A673 (cell line): ENCODE measurements at regions not wholly inside any gene's neighbourhood (a gene's known extent, or its start where the extent isn't known, plus 50 kb on each side); places are given as distances from the start of the nearest gene placed in this dataset.

Source experiments
- BruUV-seq: library from RNA; stranded (reverse); fragments of 400-500 nt; replicated peaks from 2 replicates; lab custom pipeline; 2021; lab: Mats Ljungman, UMichigan
- CTCF ChIA-PET: fragments of 300-600 bp; sonication (Branson Sonifier 250); formaldehyde crosslinking; loops from one replicate; lab custom pipeline; 2022; ENCODE audit warnings: antibody characterized with exemption; lab: Charles Lee
- POLR2A ChIA-PET: fragments of 300-600 bp; sonication (Branson Sonifier 250); formaldehyde crosslinking; loops from one replicate; lab custom pipeline; 2022; ENCODE audit warnings: antibody characterized with exemption; ENCODE audit not compliant: low non-redundant PET; lab: Charles Lee
- DNase-seq: peaks from one replicate; pipeline ENCODE4 v3.0.0-alpha.2; 2015; ENCODE audit warnings: low spot score
- H3K27ac ChIP-seq: fragments of 200-600 bp; sonication (generic); 2 replicates; pipeline ENCODE4 v1.5.1; 2016; ENCODE audit warnings: mixed run types, low read depth, mild to moderate bottlenecking, mixed read lengths, antibody characterized with exemption, low read length; ENCODE audit not compliant: poor library complexity, severe bottlenecking
- H3K27me3 ChIP-seq: fragments of 200-600 bp; sonication (generic); replicated peaks from 2 replicates; pipeline ENCODE4 v1.6.1; 2017; ENCODE audit warnings: mixed run types, low read depth, mild to moderate bottlenecking, mixed read lengths, antibody characterized with exemption, low read length; ENCODE audit not compliant: insufficient read depth, poor library complexity
- H3K36me3 ChIP-seq: fragments of 200-600 bp; sonication (generic); 2 replicates; pipeline ENCODE4 v1.6.1; 2016; ENCODE audit warnings: mixed run types, mild to moderate bottlenecking, mixed read lengths, antibody characterized with exemption, low read length; ENCODE audit not compliant: insufficient read depth, poor library complexity, severe bottlenecking
- H3K4me1 ChIP-seq: fragments of 200-600 bp; sonication (generic); 2 replicates; pipeline ENCODE4 v1.6.1; 2017; ENCODE audit warnings: mixed run types, mild to moderate bottlenecking, mixed read lengths, antibody characterized with exemption, low read length; ENCODE audit not compliant: insufficient read depth, poor library complexity, severe bottlenecking
- H3K4me3 ChIP-seq: fragments of 200-600 bp; sonication (generic); 2 replicates; pipeline ENCODE4 v1.5.1; 2016; ENCODE audit warnings: low read depth, mixed run types, mild to moderate bottlenecking, mixed read lengths, low read length; ENCODE audit not compliant: poor library complexity, severe bottlenecking
- H3K9me3 ChIP-seq: fragments of 200-600 bp; sonication (generic); 2 replicates; pipeline ENCODE4 v1.6.1; 2016; ENCODE audit warnings: mixed run types, low read depth, mild to moderate bottlenecking, mixed read lengths, antibody characterized with exemption, low read length; ENCODE audit not compliant: poor library complexity, severe bottlenecking
- CTCF ChIP-seq: fragments of 300-800, 200-600 bp; sonication (generic); conservative IDR thresholded peaks from 2 replicates; pipeline ENCODE4 v1.5.1; 2017; ENCODE audit warnings: low read depth, mild to moderate bottlenecking, antibody characterized with exemption, low read length, moderate library complexity, mixed read lengths
- EZH2 ChIP-seq: fragments of 200-600 bp; sonication (generic); IDR thresholded peaks from 2 replicates; pipeline ENCODE4 v1.6.1; 2017; ENCODE audit warnings: borderline replicate concordance, low read depth, mild to moderate bottlenecking, mixed read lengths, antibody characterized with exemption, low read length; ENCODE audit not compliant: poor library complexity, severe bottlenecking
- intact Hi-C: fragments of 100-400 bp; cut with micrococcal nuclease; formaldehyde crosslinking; loops from one replicate; pipeline ENCODE4 v1.10.0; 2022; ENCODE audit not compliant: unreplicated experiment

GRCh38 chr9:18368206-18368605 is 105.7 kb upstream of the ADAMTSL1 start:
- CTCF ChIA-PET = no interaction called here
- Histone ChIP-seq H3K9me3 (no peaks in the 10 kb centered on the region), H3K4me3 (no peak overlapping the region), H3K36me3 (no peaks in the 10 kb centered on the region), H3K27ac (no peak overlapping the region), H3K27me3 (no peaks in the 10 kb centered on the region), H3K4me1 (no peaks in the 10 kb centered on the region)
- POLR2A ChIA-PET = no interaction called here
- BruUV-seq = no TSS peak
- DNase-seq = no peak
- no peak for TF ChIP-seq EZH2
- TF ChIP-seq CTCF = no peak
- intact Hi-C loops = no loop called here

GRCh38 chr9:18371141-18371540 is 102.8 kb upstream of the ADAMTSL1 start:
- no peaks in the 10 kb centered on the region for H3K4me1 ChIP-seq
- ChIA-PET POLR2A (no interaction called here), CTCF (no interaction called here)
- intact Hi-C loops = no loop called here
- H3K4me3 ChIP-seq = no peak overlapping the region
- no peak for TF ChIP-seq EZH2
- TF ChIP-seq CTCF = no peak
- no peak overlapping the region for H3K27ac ChIP-seq
- H3K36me3 ChIP-seq = no peaks in the 10 kb centered on the region
- DNase-seq = no peak
- no peaks in the 10 kb centered on the region for H3K27me3 ChIP-seq
- no peaks in the 10 kb centered on the region for H3K9me3 ChIP-seq
- no TSS peak for BruUV-seq

GRCh38 chr9:18371621-18372020 is 102.3 kb upstream of the ADAMTSL1 start:
- H3K27me3 ChIP-seq = no peaks in the 10 kb centered on the region
- H3K36me3 ChIP-seq = no peaks in the 10 kb centered on the region
- ChIA-PET CTCF (no interaction called here), POLR2A (no interaction called here)
- DNase-seq = no peak
- intact Hi-C loops = no loop called here
- no peaks in the 10 kb centered on the region for H3K4me1 ChIP-seq
- H3K27ac ChIP-seq = no peak overlapping the region
- H3K4me3 ChIP-seq = no peak overlapping the region
- BruUV-seq = no TSS peak
- no peak for TF ChIP-seq EZH2
- no peak for TF ChIP-seq CTCF
- no peaks in the 10 kb centered on the region for H3K9me3 ChIP-seq
